Epithelial cell of esophagus (primary cell): ENCODE measurements at regions not wholly inside any gene's neighbourhood (a gene's known extent, or its start where the extent isn't known, plus 50 kb on each side); places are given as distances from the start of the nearest gene placed in this dataset.

Experiments
- DNase-seq: peaks from one replicate; pipeline ENCODE4 v3.0.0; 2010; ENCODE audit warnings: low read depth
- H3K4me3 ChIP-seq: 2 replicates; pipeline ENCODE4 v1.5.1; 2011; ENCODE audit warnings: mild to moderate bottlenecking, low read length, control low read depth
- CTCF ChIP-seq: IDR thresholded peaks from 2 replicates; pipeline ENCODE4 v1.5.1; 2011; ENCODE audit warnings: low read depth, mild to moderate bottlenecking, low read length, control low read depth, inconsistent platforms; ENCODE audit not compliant: insufficient read depth; ENCODE audit errors: missing control alignments

GRCh38 chr6:113481910-113482309 is 375.2 kb upstream of the MARCKS start:
- no peak for TF ChIP-seq CTCF
- H3K4me3 ChIP-seq = no peak overlapping the region
- no peak for DNase-seq

GRCh38 chr6:113482771-113483170 is 374.4 kb upstream of the MARCKS start:
- no peak for TF ChIP-seq CTCF
- DNase-seq = no peak
- H3K4me3 ChIP-seq = no peak overlapping the region

- H3K4me3 ChIP-seq = no peak overlapping the region
- peak; percentile 61 for DNase-seq
- no peak for TF ChIP-seq CTCF
Observed at GRCh38 chr6:113486199-113486598, 370.9 kb upstream of the MARCKS start.

- no peak for DNase-seq
- no peak overlapping the region for H3K4me3 ChIP-seq
- TF ChIP-seq CTCF = no peak
Observed at GRCh38 chr6:113487489-113488058, 369.6 kb upstream of the MARCKS start.

- peak; percentile 29 for TF ChIP-seq CTCF
- no peak overlapping the region for H3K4me3 ChIP-seq
- DNase-seq = peak; percentile 18
Observed at GRCh38 chr6:113488061-113488460, 369.1 kb upstream of the MARCKS start.

GRCh38 chr6:113488812-113489685 is 368.1 kb upstream of the MARCKS start:
- DNase-seq = no peak
- peak; percentile 39 for TF ChIP-seq CTCF
- no peak overlapping the region for H3K4me3 ChIP-seq
